ENCODE measurements at regions not wholly inside any gene's neighbourhood (a gene's known extent, or its start where the extent isn't known, plus 50 kb on each side); places are given as distances from the start of the nearest gene placed in this dataset.
"Not testable (repeated sequence)": the region's sequence is repeated elsewhere in the genome, so short reads cannot be mapped to it uniquely, and the experiment has no call there.

- Histone ChIP-seq H3K79me2 (ENCODE audit: insufficient read depth, low read length) (no peaks in the 10 kb centered on the region), H4K20me1 (ENCODE audit: control insufficient read depth, insufficient read depth, insufficient read length) (no peaks in the 10 kb centered on the region), H2BK15ac (ENCODE audit: low read depth, low read length) (no peak overlapping the region), H3K18ac (ENCODE audit: insufficient read length, low read depth, low read length) (no peak overlapping the region), H3K27me3 (ENCODE audit: insufficient read depth, low read length) (no peaks in the 10 kb centered on the region), H3K4ac (ENCODE audit: low read depth, low read length) (no peak overlapping the region), H3K4me2 (ENCODE audit: insufficient read depth, insufficient read length, low read length) (no peak overlapping the region), H3K27ac (ENCODE audit: insufficient read length, low read depth, low read length) (no peak overlapping the region), H2AK5ac (ENCODE audit: insufficient read length, low read length) (no peak overlapping the region), H2BK12ac (ENCODE audit: insufficient read length, low read depth, low read length) (no peak overlapping the region), H3K9me3 (ENCODE audit: control insufficient read depth, low read depth, low read length) (no peaks in the 10 kb centered on the region), H3K4me1 (ENCODE audit: insufficient read depth, low read length) (no peaks in the 10 kb centered on the region), H3K79me1 (ENCODE audit: insufficient read depth, low read depth, low read length, poor library complexity, severe bottlenecking) (no peaks in the 10 kb centered on the region), H3K23me2 (ENCODE audit: insufficient read length, low read depth, low read length, poor library complexity, severe bottlenecking) (no peaks in the 10 kb centered on the region), H3K56ac (ENCODE audit: insufficient read length, low read depth, low read length) (no peak overlapping the region), H2BK120ac (ENCODE audit: low read depth, low read length, poor library complexity, severe bottlenecking) (no peak overlapping the region), H3K14ac (ENCODE audit: insufficient read depth, low read length) (no peak overlapping the region), H4K5ac (ENCODE audit: insufficient read length, low read depth, low read length) (no peak overlapping the region), H4K8ac (replicated peaks; ENCODE audit: insufficient read length, low read depth, low read length) (no peak overlapping the region), H4K91ac (ENCODE audit: insufficient read length, low read depth, low read length) (no peak overlapping the region), H2BK20ac (ENCODE audit: low read depth, low read length, poor library complexity, severe bottlenecking) (no peak overlapping the region), H2BK5ac (ENCODE audit: insufficient read length, low read length) (no peak overlapping the region), H3K23ac (ENCODE audit: insufficient read length, low read depth, low read length) (no peak overlapping the region), H3T11ph (ENCODE audit: low read length) (no peak overlapping the region), H2AFZ (ENCODE audit: low read length) (no peak overlapping the region), H3K9ac (ENCODE audit: extremely low read depth, insufficient read length, low read length) (no peak overlapping the region)
- Mint-ChIP-seq H3K27ac (no peak overlapping the region), H3K4me3 (no peak overlapping the region), H3K36me3 (ENCODE audit: insufficient read depth in 1 of 3, low read depth in 3 of 3) (no peaks in the 10 kb centered on the region; a peak in 1 of 7 replicates), H3K27me3 (ENCODE audit: low read depth) (peaks cover 5% of the 10 kb centered on the region), H3K9me3 (no peaks in the 10 kb centered on the region), H3K4me1 (peaks cover 0 to 8% of the 10 kb centered on the region in 2 experiments; a peak in 2 of 4 replicates)
- no peak for DNase-seq
- WGBS (ENCODE audit: extremely low coverage, insufficient read length, low lambda C conversion rate): no CpG with 5 or more reads among the region's 15 CpGs
- TF ChIP-seq CTCF (conservative IDR thresholded peaks at IDR 0.05): no peak
These were observed 470.2 kb downstream of the PCDH19 start for GRCh38 chrX:99939883-99940232.

- not testable (repeated sequence) for H3K14ac ChIP-seq (ENCODE audit: insufficient read depth, low read length); H2BK5ac ChIP-seq (ENCODE audit: insufficient read length, low read length); H3K4me1 Mint-ChIP-seq; H2AFZ ChIP-seq (ENCODE audit: low read length); H3K4me2 ChIP-seq (ENCODE audit: insufficient read depth, insufficient read length, low read length); H3K56ac ChIP-seq (ENCODE audit: insufficient read length, low read depth, low read length); H3T11ph ChIP-seq (ENCODE audit: low read length); H3K9me3 Mint-ChIP-seq; H3K79me2 ChIP-seq (ENCODE audit: insufficient read depth, low read length); H3K4ac ChIP-seq (ENCODE audit: low read depth, low read length); H3K27ac Mint-ChIP-seq; H3K79me1 ChIP-seq (ENCODE audit: insufficient read depth, low read depth, low read length, poor library complexity, severe bottlenecking); H2AK5ac ChIP-seq (ENCODE audit: insufficient read length, low read length); H4K20me1 ChIP-seq (ENCODE audit: control insufficient read depth, insufficient read depth, insufficient read length); H2BK15ac ChIP-seq (ENCODE audit: low read depth, low read length); H4K8ac ChIP-seq (replicated peaks; ENCODE audit: insufficient read length, low read depth, low read length); H3K23ac ChIP-seq (ENCODE audit: insufficient read length, low read depth, low read length); H2BK120ac ChIP-seq (ENCODE audit: low read depth, low read length, poor library complexity, severe bottlenecking); H3K27me3 Mint-ChIP-seq (ENCODE audit: low read depth); H2BK20ac ChIP-seq (ENCODE audit: low read depth, low read length, poor library complexity, severe bottlenecking); H3K9ac ChIP-seq (ENCODE audit: extremely low read depth, insufficient read length, low read length); H4K91ac ChIP-seq (ENCODE audit: insufficient read length, low read depth, low read length); H4K5ac ChIP-seq (ENCODE audit: insufficient read length, low read depth, low read length); H3K4me3 Mint-ChIP-seq; H3K27me3 ChIP-seq (ENCODE audit: insufficient read depth, low read length); H3K36me3 Mint-ChIP-seq (ENCODE audit: insufficient read depth in 1 of 3, low read depth in 3 of 3); H3K27ac ChIP-seq (ENCODE audit: insufficient read length, low read depth, low read length); H3K18ac ChIP-seq (ENCODE audit: insufficient read length, low read depth, low read length); H3K4me1 ChIP-seq (ENCODE audit: insufficient read depth, low read length); H3K23me2 ChIP-seq (ENCODE audit: insufficient read length, low read depth, low read length, poor library complexity, severe bottlenecking); H3K9me3 ChIP-seq (ENCODE audit: control insufficient read depth, low read depth, low read length); H2BK12ac ChIP-seq (ENCODE audit: insufficient read length, low read depth, low read length)
- DNase-seq: peak; percentile 25
- no CpG with 5 or more reads among the region's 29 CpGs for WGBS (ENCODE audit: extremely low coverage, insufficient read length, low lambda C conversion rate)
These were observed 470.7 kb downstream of the PCDH19 start for GRCh38 chrX:99939206-99939882.

Measured in H9 (cell line).